ENCODE measurements at regions not wholly inside any gene's neighbourhood (a gene's known extent, or its start where the extent isn't known, plus 50 kb on each side); places are given as distances from the start of the nearest gene placed in this dataset.
A peak's percentile ranks its signal among the peaks of the same experiment; 100 is the strongest.

DNA sequence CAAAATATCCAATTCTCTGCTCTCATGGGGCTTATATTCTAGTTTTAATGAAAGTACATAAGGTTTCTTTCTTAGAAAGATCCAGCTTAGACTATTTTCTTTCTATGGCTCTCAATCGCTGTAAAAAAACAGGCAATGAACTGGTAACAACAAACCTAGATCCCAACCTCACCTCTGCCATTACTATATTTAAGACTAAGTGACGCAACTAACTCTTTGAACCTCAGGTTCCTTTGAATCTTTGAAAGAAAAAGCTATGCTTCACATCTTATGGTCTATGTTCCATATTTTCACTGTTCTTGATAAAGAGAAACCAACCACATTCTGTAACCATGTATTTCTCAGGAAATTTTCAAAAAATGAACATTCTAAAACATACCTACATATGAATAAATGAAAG is 88.5 kb downstream of the ELAPOR2 start:
- no peak for DNase-seq

DNA sequence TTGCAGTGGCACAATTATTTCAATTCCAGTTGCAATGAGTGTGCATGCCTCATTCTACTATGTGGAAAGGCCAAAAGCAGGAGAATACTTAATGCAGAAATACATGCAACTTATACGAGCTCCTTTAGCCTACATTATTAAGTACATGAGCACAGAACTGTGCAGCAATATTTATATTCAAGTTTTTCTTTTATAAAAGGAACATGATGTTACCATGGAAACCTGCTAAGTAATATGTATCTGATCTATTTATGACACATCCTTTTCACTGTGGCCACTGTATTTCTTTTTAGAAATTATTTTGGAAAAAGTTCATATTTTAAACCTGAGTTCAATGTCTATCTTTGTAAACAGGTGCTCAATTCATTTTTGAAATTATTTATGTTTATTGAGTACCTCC is 88.9 kb downstream of the ELAPOR2 start:
- no peak for DNase-seq

DNA sequence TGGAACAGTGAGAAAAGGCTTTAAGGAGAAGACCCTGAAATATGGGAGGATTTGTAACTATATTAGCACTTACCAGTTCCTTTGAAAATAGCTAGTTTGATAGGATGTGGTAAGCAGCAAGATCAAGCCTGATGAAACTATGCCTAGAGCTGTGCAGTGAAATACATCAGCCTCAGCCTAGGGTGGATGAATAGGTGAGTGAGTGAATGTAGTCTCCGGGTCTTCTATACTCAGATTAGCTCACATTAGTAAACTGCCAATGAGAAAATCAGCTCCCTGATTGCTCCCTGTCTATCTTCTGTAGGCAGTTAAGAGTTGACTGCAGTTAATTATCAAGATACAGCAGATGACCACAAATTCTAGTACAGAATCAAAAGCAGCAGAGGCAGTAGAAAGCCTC is 89.6 kb downstream of the ELAPOR2 start:
- no peak for DNase-seq

DNA sequence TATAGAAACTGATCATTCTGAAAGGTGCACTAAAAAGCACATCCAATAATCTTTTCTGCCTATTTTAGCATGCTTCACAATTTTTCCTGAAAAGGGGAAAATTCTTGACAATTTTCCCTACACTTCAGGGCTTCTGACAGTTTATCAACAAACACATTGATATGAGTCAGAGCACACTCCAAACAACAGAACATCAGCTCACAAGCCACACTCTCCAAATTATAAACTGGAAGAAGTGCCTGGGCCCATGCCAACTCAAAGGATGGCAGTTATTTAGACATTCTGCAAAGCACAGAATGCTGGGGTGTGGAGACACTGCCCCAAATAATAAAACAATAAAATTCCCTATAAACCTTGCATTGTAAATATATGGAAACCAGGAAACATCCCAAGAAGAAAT is 90.8 kb downstream of the ELAPOR2 start:
- DNase-seq: no peak

DNA sequence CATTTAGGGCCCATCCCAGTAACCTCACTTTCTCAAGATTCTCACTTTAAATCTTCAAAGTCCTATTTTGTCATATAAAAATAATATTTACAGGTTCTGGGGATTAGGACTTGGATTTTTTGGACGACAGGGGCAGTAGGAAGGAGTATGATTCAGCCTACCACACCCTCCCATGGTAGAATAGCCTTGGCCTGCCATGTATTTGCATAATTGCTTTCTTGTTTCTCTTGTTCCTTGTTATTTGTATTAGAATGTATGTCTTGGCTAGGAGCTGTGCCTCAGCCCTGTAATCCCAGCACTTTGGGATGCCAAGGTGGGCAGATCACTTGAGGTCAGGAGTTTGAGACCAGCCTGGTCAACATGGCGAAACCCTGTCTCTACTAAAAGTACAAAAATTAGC is 92.5 kb downstream of the ELAPOR2 start:
- DNase-seq: no peak

DNA sequence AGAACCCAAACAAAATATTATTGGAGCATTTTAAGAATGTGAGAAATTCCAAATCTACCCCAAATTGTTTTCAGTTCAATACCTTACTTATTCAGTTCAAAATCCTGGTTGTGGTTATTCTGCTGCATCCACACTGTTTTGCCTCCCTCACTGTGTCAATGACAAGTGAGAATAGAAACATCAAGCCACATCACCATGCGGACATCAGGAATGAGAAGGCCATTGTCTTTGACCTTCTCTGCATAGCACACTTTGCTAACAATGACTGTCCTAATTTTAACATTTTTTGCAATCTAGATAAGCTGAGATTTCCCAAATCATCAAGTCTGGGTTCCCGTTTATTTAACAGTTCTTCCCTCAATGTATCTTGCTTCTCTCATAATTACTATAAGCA is 93.7 kb downstream of the ELAPOR2 start:
- no peak for DNase-seq

DNA sequence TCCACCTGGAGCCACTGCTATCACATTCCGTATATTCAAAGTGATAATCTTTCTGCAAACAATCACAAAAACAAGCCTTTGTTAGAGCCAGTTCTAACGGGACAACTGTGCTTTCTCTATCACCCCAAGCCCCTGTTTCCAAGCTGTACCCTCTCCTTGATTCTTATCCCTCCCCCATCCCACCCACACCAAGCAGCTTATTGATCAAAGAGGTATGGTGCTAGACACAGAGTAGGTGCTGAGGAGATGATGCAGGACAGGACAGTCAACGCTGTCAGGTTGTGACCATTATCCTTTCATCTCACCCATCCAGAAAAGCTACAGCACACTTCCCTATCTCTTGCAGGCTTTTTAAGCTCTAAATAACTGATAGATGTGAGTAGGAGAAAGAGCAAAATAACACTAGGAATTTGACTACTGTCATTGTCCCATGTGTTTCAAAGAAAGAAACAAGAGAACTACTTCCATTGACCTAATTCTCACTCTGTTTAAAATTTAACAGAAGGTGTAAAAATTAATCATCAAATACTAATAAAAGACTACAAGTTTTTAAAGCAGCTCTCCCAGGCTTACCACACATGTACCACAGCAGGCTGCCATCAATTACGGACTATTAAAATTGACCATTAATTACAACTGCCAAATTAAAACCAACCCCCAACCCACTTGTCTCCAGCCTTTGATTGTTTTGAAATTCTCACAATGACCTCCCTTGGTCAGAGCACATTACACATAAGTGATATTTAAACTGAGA is 94.3 kb downstream of the ELAPOR2 start:
- DNase-seq: no peak

DNA sequence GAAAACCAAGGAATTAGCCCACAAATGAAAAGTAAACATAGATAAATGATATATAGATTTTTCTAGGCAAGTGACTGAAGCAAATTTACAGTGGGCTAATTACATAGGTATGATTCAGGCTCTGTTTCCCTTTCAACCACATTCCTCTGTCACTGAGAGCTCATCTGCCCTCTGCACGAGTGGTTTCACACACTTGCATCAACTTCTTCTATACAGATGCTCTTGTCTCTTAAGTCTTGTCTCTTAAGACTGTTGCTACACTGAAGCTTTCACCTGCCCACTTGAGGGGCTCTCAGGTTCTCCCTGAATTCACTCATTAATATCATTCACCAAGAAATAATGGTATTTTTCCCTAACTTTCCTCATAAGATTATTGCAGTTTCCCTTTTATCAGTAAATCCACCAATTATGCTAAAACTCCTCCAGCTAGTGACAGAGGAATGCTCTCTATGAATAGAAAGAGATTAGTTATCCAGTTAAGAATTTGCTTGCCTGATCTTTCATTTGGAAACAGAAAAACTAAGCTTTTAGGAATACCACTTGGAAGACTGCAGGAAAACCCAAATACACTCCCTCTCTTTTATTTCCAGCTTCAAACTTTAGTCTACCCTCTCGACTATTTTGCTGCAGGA is 95.7 kb downstream of the ELAPOR2 start:
- no peak for DNase-seq

DNA sequence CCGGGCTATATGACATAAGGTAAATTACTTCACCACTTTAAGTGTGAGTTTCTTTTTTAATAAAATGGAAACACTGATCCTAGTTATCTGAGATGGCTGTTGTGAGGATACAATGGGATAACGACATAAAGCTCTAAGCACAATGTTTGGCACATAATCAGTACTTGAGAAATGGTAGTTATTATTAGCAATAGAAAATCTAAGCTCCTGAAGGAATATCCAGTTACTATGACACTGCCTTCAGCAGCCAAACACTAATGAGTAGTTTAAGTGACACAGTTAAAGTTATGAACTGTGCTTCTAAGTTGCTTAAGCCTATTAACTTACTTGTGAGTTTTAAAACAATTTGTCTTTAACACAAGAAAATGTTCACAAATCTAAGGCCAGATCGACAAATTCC is 96.8 kb downstream of the ELAPOR2 start:
- no peak for DNase-seq

DNA sequence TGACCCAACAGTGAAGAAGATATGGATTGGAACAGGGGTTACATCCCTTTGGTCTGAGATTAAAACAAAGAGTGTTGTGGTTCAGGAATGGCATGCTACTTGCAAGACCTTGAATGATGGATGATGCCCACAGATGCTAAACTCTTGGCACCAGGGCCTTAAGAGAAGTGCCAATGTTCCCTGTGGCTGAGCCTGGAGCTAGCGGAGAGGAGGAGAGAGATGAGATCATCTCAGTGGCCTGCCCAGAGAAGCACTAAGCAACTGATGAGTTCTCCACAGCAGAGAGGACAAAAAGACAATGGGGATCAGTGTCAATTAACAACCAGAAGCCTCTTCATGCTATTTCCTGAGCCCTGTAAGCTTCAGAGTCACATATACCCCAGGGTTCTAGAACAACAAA is 97.8 kb downstream of the ELAPOR2 start:
- DNase-seq: no peak

DNA sequence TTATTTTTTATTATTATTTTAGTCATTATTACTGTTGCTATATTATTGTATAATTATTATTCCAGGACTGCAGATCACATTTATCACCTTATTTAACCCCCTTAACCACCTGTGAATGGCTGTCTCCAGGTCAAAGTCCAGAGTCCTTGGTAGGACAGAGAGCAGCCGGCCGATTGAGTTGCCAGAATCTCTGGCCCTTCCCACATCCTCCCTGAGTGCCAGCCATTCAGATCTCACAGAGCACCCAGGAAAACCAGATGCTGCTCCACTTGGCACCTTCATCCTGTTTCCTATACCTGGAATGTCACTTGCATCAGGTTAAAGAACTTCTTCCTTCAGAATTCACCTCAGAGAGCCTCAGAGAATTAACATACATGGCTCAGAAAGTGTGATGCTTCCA is 101.1 kb downstream of the ELAPOR2 start:
- no peak for DNase-seq

DNA sequence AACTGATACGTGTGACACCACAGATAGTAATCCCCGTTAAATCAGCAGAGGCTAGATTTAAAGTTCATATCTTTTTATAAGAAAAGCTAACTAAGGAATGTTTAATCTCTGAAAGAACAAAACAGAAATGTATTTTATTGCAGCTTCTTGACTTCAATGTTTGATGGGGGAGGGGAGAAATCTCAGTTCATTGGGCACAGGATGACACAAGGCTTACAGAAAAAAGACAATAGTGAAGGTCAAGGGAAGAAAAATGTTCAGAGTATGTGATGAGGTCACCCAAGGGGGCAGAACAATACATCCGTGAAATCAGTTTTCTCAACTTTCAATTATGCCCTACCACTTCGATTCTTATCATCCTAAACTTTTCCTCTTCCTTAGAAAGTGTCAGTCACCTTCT is 102.9 kb downstream of the ELAPOR2 start:
- no peak for DNase-seq

DNA sequence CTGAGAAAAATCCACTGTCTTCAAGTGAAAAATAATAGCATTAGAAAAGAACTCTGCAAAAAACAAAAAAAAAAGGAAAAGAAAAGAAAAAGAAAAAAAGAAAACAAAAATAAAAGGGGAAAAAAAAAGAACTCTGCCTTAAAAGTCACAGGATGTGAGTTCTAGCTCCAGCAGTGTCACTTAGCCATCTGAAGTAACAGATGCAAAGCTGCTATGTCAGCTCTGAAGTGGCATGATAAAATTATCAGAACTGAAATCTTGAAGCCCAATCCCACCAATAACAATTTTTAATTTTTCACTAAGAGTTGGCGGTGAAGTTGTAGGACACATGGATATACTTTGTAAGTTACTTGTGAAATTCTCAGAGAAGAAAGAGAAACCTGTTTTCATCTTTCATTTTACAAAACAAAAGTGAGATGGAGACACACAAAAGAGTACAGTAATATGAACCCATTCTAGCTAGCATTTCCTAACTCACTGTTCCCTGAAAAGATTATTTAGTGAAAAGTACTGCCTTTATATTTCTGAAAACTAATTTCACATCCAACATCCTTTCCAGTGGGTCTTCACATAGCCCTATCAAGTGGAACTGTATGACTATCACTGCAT is 103.5 kb downstream of the ELAPOR2 start:
- DNase-seq: no peak

DNA sequence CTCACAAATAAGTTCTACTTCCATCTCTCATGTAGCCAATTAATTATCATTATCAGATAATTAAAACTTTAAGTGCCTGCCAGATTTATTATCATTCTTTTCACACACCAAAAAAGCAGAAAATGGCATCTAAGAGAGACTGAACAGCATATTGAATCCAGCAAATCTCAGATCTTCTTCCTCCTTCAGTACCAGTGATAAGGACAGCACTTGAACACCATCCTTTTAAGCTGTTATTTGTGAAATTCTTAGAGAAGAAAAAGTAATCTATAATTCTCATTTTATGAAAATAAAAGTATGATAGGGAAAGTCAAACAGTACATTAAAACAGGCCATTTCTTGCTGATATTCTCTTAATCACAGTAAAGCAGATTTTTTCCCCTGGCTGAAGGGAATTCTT is 104.5 kb downstream of the ELAPOR2 start:
- DNase-seq: peak in 1 of 2 experiments; percentile 7

DNA sequence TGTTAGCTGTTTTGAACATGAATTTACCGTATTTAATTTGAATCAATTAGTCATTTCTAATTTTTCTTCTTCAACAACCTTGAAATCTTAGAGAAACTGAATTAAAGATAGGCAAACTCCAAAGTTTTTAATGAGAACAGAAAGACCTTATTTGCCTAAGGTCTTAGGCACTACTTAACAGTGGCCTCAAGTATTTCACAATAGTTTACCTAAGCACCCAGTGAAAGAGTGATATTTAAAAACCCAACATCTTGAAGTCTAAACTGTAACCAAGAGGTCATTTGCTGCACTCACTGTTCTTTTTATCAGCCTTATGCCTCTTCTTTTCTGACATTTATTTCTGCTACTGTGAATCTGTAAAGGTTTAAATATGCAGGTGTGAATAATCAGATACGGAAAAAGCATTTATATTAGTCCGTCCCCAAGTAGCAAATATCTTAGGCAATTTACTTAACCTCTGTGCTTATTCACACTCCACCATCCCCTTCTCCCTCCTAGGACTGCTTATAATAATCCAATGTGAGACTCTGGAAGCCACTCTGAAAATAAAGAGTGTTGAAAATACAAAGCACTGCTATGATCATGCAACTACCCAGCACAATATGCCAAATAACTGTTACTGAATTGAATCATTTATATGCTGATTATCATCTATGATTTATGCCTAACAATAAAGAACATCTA is 105.7 kb downstream of the ELAPOR2 start:
- no peak for DNase-seq

DNA sequence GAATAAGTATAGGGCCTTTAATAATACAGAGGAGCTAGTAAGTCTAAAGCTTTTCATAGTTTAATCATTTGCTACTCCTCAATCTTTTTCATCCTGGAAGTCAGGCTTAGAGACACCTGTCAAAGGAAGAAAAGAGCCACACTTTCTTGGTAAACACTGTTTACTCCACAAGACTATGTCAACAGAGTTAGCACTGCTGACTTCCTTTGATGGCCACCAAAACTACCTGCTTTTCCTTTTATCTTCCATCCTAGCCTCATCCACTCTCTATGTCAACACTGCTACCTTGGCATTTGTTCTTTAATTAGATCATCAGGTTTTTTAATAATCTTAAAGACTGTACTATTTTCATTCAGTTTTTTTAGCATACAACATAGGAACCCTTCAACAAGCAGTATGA is 106.2 kb downstream of the ELAPOR2 start:
- DNase-seq: no peak

DNA sequence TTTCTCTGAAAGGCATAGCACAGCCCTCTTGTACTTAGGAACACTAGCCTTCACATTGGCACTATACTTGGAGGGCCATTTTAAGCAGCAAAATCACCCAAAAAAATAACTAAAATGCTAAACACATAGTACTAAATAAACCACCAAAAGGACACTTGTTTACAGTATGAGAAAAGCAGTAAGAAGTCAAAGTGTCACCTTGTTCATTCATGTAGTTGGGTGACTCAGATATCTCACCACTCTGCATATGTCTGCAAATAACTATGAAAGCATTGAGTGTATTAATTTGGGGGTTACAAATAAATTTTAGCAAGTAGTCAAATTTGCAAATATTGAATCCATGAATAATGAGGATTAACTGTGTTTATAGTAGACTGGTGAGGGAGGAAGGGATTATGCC is 107.6 kb downstream of the ELAPOR2 start:
- no peak for DNase-seq

DNA sequence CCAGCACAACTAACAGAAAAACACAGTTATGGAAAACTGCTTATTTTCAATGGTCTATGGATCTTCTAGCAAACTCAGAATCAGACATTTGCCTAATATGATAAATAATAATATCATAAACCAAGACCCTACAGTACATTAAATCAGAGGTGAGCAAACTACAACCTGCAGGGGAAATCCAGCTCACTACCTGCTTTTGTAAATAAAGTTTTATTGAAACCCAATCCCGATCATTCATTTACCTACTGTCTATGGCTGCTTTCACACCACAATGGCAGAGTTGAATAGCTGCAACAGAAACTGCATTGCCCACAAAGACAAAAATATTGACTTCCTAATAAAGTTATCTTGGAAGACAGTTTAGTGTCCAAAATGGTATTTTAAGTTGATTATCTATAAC is 108.5 kb downstream of the ELAPOR2 start:
- no peak for DNase-seq

DNA sequence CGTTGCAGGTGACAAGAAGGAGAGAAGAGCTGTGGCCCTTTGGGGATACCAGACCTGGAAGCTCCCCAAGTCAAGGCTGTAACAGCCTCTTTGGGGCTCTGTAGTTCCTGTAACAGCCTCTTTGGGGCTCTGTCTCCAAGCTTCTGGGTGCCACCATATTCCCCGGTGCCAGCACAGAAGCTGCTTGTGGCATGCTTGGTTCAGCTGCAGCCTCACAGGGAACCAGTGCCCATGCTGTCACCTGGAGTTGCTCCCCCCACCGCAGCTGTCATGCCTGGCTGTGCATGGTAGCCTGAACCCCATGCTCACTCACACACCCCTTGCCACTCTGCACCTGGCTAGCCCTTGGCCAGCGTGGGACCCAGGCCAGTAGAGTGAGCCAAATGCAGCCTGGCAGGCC is 109.1 kb downstream of the ELAPOR2 start:
- no peak for DNase-seq

DNA sequence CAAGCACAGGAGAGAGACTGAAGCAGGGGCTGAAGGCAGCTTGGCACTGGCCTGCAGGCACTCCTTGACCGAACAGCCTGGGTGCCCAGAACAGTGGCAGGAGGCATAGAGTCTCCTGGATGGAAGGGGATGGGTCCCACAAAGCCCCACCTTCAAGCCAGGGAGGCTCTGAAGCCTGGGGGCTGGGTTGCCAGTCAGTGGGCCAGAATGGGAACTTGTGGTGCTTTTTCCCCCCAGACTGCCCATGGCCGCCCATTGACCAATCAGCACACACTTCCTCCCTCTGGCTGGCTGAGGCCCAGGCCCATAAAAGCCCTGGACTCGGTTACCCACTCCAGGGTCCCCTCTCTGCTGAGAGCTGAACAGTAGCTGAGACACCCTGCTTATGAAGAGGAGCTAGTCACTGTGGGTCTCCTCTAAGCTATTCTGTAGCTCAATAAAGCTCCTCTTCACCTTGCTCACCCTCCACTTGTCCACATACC is 109.6 kb downstream of the ELAPOR2 start:
- no peak for DNase-seq

DNA sequence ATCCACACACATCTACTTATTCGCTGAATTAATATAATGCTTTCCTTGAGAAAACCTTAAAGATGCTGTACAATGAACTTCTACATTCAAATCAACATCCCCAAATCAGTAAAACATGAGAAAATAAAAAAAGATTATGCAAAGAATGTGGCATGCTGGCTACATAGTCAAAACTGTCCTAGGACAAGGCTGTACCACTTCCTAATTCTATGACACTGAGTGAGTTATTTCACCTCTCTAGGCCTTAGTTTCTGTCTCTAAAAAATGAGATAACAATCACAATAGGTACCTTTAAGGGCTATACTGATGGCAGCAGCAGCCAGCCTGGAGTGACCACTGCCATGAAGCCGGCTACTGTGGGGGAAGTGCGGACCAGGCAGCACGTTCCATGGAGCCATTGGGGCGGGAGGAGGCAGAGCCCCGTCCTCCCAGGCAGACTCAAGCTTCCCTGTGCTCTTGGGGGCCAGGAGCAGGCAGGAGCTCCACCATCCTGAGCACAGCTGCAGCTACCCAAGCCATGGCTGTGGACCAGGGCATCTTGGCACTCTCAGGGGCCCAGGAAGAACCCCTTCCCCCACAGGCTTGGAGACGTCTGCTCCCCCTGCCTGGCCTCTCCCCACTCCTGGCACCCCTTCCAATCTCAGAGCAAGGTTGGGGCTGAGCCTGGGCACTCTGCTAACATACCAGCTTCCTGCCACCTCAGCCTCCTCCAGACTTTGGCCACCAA is 110.2 kb downstream of the ELAPOR2 start:
- no peak for DNase-seq

DNA sequence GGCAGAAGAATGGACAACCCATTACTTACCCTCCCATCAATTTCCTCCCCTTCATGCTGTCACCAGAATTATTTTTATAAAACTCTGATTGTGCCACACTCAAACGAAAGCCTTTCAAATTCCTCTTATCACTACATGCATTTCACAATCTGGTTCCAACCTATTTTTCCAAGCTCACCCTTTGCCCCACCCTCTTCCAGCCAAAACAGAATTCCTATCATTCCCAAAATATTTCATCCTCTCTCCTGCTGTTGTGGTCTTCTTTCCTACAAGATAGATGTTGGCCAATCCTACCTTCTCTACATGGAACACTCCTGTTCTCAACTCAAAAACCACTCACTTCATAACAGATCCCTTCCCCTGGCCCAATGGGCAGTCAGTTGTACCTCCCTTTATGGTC is 111.5 kb downstream of the ELAPOR2 start:
- DNase-seq: no peak

DNA sequence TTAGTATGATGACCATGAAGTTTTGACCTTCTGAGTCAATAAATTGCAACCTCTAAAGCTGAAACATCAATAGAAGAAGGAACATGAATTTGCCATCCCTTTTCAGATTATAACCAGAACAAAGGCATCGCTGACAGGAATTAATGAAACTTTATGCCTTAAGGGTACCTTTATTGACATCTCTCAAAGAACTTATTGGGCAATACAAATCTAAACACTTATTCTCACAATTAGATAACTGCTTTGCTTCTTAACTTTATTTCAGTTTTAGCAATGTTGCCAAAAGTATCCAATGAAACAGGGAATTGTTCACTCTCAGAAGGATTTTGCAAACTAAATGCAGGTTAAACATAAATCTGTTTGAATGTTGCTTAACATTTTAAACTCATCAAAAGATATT is 116.0 kb downstream of the ELAPOR2 start:
- no peak for DNase-seq

Data from Kasumi-1 (cell line).